ENCODE measurements at regions not wholly inside any gene's neighbourhood (a gene's known extent, or its start where the extent isn't known, plus 50 kb on each side); places are given as distances from the start of the nearest gene placed in this dataset.

GRCh38 chr14:89477391-89477790, 60.4 kb upstream of the FOXN3 start:
- Histone ChIP-seq H3K36me3 (ENCODE audit: insufficient read depth, low read length) (no peaks in the 10 kb centered on the region), H3K4me3 (ENCODE audit: low read length) (no peak overlapping the region), H2AFZ (ENCODE audit: low read depth, low read length) (no peak overlapping the region), H3K9ac (ENCODE audit: low read length) (no peak overlapping the region), H3K4me2 (ENCODE audit: low read length) (no peak overlapping the region), H4K20me1 (ENCODE audit: insufficient read depth) (no peaks in the 10 kb centered on the region), H3K79me2 (replicated peaks; ENCODE audit: insufficient read depth, low read length) (no peaks in the 10 kb centered on the region), H3K27me3 (ENCODE audit: insufficient read depth, low read depth, low read length) (no peaks in the 10 kb centered on the region), H3K9me2 (ENCODE audit: insufficient read depth, low read length) (no peaks in the 10 kb centered on the region), H3K27ac (ENCODE audit: low read length) (no peak overlapping the region), H3F3A (ENCODE audit: insufficient read depth, low read length, poor library complexity, severe bottlenecking) (no peaks in the 10 kb centered on the region), H3K9me3 (ENCODE audit: low read length) (no peaks in the 10 kb centered on the region)
- no peak for TF ChIP-seq TAF1 (IDR thresholded peaks at IDR 0.05; ENCODE audit: low read depth)
- no peak for TF ChIP-seq CTCF (IDR thresholded peaks at IDR 0.05; ENCODE audit: poor library complexity, severe bottlenecking)
- no peak for TF ChIP-seq SMC3 (conservative IDR thresholded peaks at IDR 0.05; ENCODE audit: poor library complexity)
- no peak for TF ChIP-seq MXI1 (conservative IDR thresholded peaks at IDR 0.05; ENCODE audit: poor library complexity, severe bottlenecking)

GRCh38 chr14:89476354-89476896, 59.4 kb upstream of the FOXN3 start:
- H3K9ac ChIP-seq (ENCODE audit: low read length), result no peak overlapping the region
- no peaks in the 10 kb centered on the region for H3K27me3 ChIP-seq (ENCODE audit: insufficient read depth, low read depth, low read length)
- no peak overlapping the region for H3K4me2 ChIP-seq (ENCODE audit: low read length)
- no peaks in the 10 kb centered on the region for H3K36me3 ChIP-seq (ENCODE audit: insufficient read depth, low read length)
- H3K79me2 ChIP-seq (replicated peaks; ENCODE audit: insufficient read depth, low read length), result no peaks in the 10 kb centered on the region
- no peaks in the 10 kb centered on the region for H4K20me1 ChIP-seq (ENCODE audit: insufficient read depth)
- H3K4me3 ChIP-seq (ENCODE audit: low read length), result no peak overlapping the region
- no peak for TF ChIP-seq TAF1 (IDR thresholded peaks at IDR 0.05; ENCODE audit: low read depth)
- TF ChIP-seq SMC3 (conservative IDR thresholded peaks at IDR 0.05; ENCODE audit: poor library complexity), result no peak
- TF ChIP-seq EP300 (conservative IDR thresholded peaks at IDR 0.05; ENCODE audit: poor library complexity, severe bottlenecking), result no peak
- no peak for TF ChIP-seq RAD21 (conservative IDR thresholded peaks at IDR 0.05)
- TF ChIP-seq MXI1 (conservative IDR thresholded peaks at IDR 0.05; ENCODE audit: poor library complexity, severe bottlenecking), result no peak
- no peak for TF ChIP-seq POLR2AphosphoS5 (IDR thresholded peaks at IDR 0.05)
- no peak overlapping the region for H3K27ac ChIP-seq (ENCODE audit: low read length)
- H3F3A ChIP-seq (ENCODE audit: insufficient read depth, low read length, poor library complexity, severe bottlenecking), result no peaks in the 10 kb centered on the region
- no peaks in the 10 kb centered on the region for H3K9me2 ChIP-seq (ENCODE audit: insufficient read depth, low read length)
- no peak overlapping the region for H2AFZ ChIP-seq (ENCODE audit: low read depth, low read length)
- H3K9me3 ChIP-seq (ENCODE audit: low read length), result no peaks in the 10 kb centered on the region

- Histone ChIP-seq H3K27ac (ENCODE audit: low read length) (no peak overlapping the region), H3K4me3 (ENCODE audit: low read length) (no peak overlapping the region), H2AFZ (ENCODE audit: low read depth, low read length) (no peak overlapping the region), H3K4me2 (ENCODE audit: low read length) (no peak overlapping the region), H3K9me3 (ENCODE audit: low read length) (no peaks in the 10 kb centered on the region), H3K27me3 (ENCODE audit: insufficient read depth, low read depth, low read length) (no peaks in the 10 kb centered on the region), H3K9ac (ENCODE audit: low read length) (no peak overlapping the region), H3K9me2 (ENCODE audit: insufficient read depth, low read length) (no peaks in the 10 kb centered on the region), H4K20me1 (ENCODE audit: insufficient read depth) (no peaks in the 10 kb centered on the region), H3F3A (ENCODE audit: insufficient read depth, low read length, poor library complexity, severe bottlenecking) (no peaks in the 10 kb centered on the region), H3K79me2 (replicated peaks; ENCODE audit: insufficient read depth, low read length) (no peaks in the 10 kb centered on the region), H3K36me3 (ENCODE audit: insufficient read depth, low read length) (no peaks in the 10 kb centered on the region)
- TF ChIP-seq TAF1 (IDR thresholded peaks at IDR 0.05; ENCODE audit: low read depth) (no peak), REST (IDR thresholded peaks at IDR 0.05; ENCODE audit: borderline replicate concordance) (no peak), SMC3 (conservative IDR thresholded peaks at IDR 0.05; ENCODE audit: poor library complexity) (no peak), EP300 (conservative IDR thresholded peaks at IDR 0.05; ENCODE audit: poor library complexity, severe bottlenecking) (no peak), CTCF (IDR thresholded peaks at IDR 0.05; ENCODE audit: poor library complexity, severe bottlenecking) (no peak), EZH2 (IDR thresholded peaks at IDR 0.05; ENCODE audit: borderline replicate concordance, insufficient read depth, low read length, poor library complexity, severe bottlenecking) (no peak), MXI1 (conservative IDR thresholded peaks at IDR 0.05; ENCODE audit: poor library complexity, severe bottlenecking) (no peak), POLR2AphosphoS5 (IDR thresholded peaks at IDR 0.05) (no peak), RAD21 (conservative IDR thresholded peaks at IDR 0.05) (no peak)
Measured at GRCh38 chr14:89474464-89474863, 57.4 kb upstream of the FOXN3 start.

Data from neural cell (in vitro differentiated cells).